ENCODE measurements at regions not wholly inside any gene's neighbourhood (a gene's known extent, or its start where the extent isn't known, plus 50 kb on each side); places are given as distances from the start of the nearest gene placed in this dataset.

DNA sequence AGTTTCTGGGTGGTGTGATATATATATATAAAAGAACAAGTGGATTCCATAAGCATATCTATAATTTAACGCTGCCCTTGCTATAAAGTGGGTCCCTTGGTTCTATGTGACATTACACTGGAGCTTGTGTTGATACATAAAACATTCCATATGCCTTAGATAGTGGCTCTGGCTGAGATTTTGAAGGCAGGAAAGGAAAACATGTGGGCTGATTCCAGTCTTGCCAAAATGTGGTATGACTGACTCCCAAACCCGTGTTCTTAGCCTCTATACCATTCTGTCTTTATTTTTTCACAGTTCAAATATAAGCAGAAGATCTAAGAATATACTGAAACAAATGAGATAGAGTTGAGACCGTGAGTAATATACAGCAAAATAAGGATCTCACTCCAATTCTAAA lies 522.8 kb upstream of the LRRC4C start:
- DNase-seq (ENCODE audit: low spot score) = no peak
- TF ChIP-seq, protein P1, sequence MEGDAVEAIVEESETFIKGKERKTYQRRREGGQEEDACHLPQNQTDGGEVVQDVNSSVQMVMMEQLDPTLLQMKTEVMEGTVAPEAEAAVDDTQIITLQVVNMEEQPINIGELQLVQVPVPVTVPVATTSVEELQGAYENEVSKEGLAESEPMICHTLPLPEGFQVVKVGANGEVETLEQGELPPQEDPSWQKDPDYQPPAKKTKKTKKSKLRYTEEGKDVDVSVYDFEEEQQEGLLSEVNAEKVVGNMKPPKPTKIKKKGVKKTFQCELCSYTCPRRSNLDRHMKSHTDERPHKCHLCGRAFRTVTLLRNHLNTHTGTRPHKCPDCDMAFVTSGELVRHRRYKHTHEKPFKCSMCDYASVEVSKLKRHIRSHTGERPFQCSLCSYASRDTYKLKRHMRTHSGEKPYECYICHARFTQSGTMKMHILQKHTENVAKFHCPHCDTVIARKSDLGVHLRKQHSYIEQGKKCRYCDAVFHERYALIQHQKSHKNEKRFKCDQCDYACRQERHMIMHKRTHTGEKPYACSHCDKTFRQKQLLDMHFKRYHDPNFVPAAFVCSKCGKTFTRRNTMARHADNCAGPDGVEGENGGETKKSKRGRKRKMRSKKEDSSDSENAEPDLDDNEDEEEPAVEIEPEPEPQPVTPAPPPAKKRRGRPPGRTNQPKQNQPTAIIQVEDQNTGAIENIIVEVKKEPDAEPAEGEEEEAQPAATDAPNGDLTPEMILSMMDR (IDR thresholded peaks at IDR 0.05) = no peak
- ATAC-seq (ENCODE audit: low FRiP score) = no peak

DNA sequence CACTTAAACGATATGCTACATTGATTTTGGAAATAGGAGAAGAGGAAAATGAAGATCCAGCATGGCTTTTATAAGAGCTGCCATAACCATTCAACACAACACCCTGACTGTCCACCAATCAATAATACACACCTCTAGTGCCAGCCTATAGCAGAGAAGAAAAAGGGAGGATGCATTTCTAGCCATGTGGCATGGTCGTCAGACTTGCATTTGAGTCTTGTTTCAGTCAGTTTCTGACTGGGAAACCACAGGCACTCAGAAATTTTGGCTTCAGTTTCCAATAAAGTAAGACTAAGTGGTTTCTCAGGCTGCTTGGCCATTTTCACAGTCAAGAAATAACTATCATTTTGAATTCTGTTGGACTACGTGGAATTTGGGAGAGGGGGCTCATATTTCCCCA lies 523.5 kb upstream of the LRRC4C start:
- DNase-seq (ENCODE audit: low spot score) = no peak
- ATAC-seq (ENCODE audit: low FRiP score) = no peak
- TF ChIP-seq, protein P1 (IDR thresholded peaks at IDR 0.05) = no peak

DNA sequence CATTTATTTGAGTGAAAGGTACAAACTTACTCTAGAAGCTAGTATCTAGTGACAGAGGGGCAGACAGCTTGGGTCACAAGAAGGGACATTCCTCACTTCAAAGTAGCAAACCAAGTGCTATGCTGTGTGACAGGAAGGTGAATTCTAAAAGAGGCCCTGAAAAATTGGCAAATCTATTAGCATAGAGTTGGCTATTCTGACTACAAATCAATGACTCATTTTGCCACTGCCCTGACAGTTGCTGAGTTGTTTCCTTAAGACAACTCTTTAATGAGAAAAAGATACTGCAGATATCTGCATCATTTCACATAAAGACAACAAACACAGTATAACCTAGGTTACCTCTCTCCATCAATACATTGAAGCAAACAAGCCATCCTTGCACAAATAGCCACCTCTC lies 524.0 kb upstream of the LRRC4C start:
- ATAC-seq (ENCODE audit: low FRiP score) (no peak), DNase-seq (ENCODE audit: low spot score) (no peak)
- TF ChIP-seq, protein P1 (IDR thresholded peaks at IDR 0.05) = no peak

DNA sequence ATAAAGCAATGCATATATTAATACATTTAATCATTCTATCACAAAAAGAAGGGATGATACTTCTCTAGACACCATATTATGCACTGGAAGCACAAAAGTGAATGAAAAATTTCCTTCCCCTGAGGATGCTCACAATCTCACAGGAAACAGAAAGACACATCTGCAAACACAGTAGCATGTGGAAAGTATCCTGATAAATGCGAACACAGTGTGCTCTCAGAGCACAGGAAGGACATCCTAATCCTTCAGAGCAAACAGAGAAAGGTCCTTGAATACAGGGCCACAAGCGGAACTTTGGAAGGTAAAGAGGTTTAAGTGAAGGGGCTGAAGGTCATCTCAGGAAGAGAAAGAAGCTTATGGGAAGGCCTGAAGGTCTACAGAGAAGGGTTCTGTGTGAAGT lies 524.6 kb upstream of the LRRC4C start:
- TF ChIP-seq, protein P1 (IDR thresholded peaks at IDR 0.05) = no peak
- no peak for DNase-seq (ENCODE audit: low spot score)
- no peak for ATAC-seq (ENCODE audit: low FRiP score)

DNA sequence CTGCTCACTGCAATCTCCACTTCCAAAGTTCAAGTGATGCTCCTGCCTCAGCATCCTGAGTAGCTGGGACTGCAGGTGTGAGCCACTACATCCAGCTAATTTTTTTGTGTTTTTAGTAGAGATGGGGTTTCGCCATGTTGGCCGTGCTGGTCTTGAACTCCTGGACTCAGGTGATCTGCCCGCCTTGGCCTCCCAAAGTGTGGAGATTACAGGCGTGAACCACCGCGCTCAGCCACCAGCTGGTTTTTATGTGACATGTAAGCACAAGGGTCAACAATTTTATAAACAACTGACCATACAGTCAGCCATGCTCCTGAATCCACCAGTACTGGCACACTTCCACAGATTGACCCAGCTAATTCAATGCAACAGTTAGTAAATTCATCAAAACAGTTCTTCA lies 526.3 kb upstream of the LRRC4C start:
- TF ChIP-seq, protein P1 (IDR thresholded peaks at IDR 0.05) = no peak
- DNase-seq (ENCODE audit: low spot score) (no peak), ATAC-seq (ENCODE audit: low FRiP score) (no peak)

DNA sequence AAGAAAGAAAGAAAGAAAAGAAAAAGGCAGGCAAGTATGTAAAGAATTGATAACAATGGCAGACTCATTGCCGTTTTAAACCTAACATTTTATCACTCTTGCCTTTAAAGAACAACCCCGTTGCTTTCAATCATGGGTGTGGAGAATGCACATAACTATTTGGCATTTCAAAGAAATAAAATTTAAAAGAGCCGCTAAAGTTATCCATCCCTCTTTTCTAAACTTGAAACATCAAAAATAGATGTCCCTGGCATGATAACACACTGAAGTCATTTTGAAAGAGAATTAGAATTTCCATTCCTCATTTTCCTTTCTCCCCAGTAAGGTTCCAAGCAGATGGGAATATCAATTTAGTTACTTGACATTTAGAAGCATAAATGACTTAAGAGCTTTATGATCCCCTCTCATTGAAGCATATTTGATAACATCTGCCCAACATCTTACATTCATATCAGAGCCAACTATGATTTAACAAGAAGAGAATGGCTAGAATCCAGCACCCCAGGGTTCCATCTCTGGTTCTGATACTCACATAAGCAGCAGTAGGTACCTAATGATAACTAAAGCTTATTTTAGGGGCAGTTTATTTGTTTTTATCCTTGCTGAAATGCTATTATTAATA lies 529.6 kb upstream of the LRRC4C start:
- ATAC-seq (ENCODE audit: low FRiP score) (no peak), DNase-seq (ENCODE audit: low spot score) (no peak)
- TF ChIP-seq, protein P1 (IDR thresholded peaks at IDR 0.05) = no peak

DNA sequence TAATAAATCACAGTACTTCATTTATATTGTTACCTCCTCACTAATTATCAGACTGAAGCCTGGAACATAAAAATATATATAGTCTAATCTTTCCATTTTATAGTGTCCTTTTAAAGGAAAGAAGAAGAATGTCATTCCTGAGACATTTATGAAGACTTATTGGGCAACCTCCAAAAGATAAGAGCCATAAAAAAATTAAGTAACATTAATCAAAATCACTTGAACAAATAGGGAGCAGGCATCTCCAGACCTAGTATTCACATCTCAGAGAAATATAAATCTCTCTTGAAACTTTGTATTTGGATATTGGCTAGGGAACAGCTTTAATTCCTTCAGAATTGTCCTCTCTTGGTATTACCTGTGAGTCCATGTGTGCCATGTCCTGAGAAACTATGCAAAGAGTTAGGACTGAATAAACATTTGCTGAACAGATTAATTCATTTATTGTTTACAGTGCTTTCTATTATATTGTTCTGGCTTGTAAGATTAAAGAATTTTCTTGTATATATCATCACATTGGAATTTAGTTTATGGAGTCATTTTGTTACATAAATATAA lies 530.5 kb upstream of the LRRC4C start:
- TF ChIP-seq, protein P1 (IDR thresholded peaks at IDR 0.05) = no peak
- no peak for DNase-seq (ENCODE audit: low spot score)
- no peak for ATAC-seq (ENCODE audit: low FRiP score)

Data from omental fat pad (tissue), 3 donors.